Gastroesophageal sphincter (tissue), 3 donors: ENCODE measurements at regions not wholly inside any gene's neighbourhood (a gene's known extent, or its start where the extent isn't known, plus 50 kb on each side); places are given as distances from the start of the nearest gene placed in this dataset.

Source experiments
- CTCF ChIP-seq, 4 experiments: fragments of 200-600 bp in 2 of 4; fragments of 450-650 bp in 2 of 4; sonication (generic) in 1 of 4; IDR thresholded peaks; one replicate each; pipeline ENCODE4 v1.5.1; 2017 to 2019; ENCODE audit warnings: antibody characterized with exemption in 4 of 4, mild to moderate bottlenecking in 2 of 4, moderate library complexity in 2 of 4
- POLR2A ChIP-seq, 2 donors: fragments of 450-650 bp; IDR thresholded peaks; one replicate each; pipeline ENCODE4 v1.6.1; 2017; ENCODE audit warnings: antibody characterized with exemption in 2 of 2, mild to moderate bottlenecking in 2 of 2, moderate library complexity in 1 of 2

DNA sequence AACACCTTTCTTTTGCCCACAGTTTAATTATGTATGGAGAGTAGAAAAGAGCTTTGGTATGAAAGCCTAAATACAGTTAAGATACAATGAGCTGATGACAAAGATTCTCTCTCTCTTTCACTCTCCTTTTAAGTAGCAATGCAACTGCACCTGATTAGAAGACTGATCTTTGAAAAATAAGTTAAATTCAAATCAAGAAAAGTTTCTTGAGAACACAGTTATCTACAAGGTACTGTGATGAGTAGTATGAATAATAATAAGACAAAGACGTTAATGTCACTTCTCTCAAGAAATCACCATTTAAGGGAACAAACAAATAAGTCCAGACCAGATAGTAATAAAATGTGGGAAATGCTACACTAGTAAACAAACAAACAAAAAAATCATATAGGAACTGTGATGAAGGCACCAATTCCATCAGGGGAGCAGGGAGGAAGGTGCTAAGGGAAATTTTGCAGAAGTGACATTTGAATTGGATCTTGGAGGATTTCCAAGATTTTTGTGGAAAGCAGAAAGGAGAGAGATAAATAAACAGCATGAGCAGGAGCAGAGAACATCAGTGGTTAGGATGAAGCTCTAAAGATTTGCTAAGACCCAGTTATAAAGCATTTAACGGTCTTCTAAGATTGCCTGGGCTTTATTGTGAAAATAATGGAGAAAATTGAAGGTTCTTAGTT is 65.2 kb upstream of the STK38L start:
- TF ChIP-seq POLR2A (IDR thresholded peaks at IDR 0.05) (no peak), CTCF (IDR thresholded peaks at IDR 0.05) (no peak)
